NCI-H1417 treated with DMSO at 0.1 percent for 48 hours (cell line): ENCODE measurements at regions not wholly inside any gene's neighbourhood (a gene's known extent, or its start where the extent isn't known, plus 50 kb on each side); places are given as distances from the start of the nearest gene placed in this dataset.
"Not testable (repeated sequence)": the region's sequence is repeated elsewhere in the genome, so short reads cannot be mapped to it uniquely, and the experiment has no call there.

Experiments used
- DNase-seq: peaks from one replicate; lab custom pipeline; 2025; lab: John Stamatoyannopoulos, UW

DNA sequence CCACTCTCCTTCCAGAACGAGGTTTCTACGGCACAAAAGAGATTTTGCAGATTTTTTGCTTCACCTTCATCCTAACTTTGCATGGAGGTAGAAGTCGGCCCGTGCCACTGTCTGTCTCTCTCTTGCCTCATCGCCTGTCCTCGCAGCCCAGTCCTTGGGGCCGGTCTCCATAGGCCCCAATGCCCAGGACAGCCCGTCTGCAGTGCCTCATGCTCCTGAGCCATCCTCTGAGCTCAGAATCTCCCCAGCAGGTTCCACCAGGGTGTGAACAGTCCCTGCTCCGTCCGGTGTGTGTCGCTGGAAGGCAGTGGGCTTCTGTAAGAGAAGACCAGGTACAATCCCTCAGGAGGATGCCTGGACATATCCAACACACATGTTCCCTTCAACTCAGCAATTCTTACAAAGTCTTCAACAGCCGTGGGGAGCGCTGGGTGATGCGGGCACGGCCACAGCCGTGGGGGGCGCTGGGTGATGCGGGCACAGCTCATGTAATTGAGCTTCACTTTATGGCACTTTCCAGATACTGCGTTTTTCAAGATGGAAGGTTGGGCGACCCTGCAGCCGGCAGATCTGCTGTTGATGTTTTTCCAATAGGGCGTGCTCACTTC lies 231.9 kb downstream of the DLL1 start:
- DNase-seq: no peak

GRCh38 chr6:170057961-170058877 lies 232.7 kb downstream of the DLL1 start:
- no peak for DNase-seq

- no peak for DNase-seq
Measured at GRCh38 chr6:170057034-170057734, 233.7 kb downstream of the DLL1 start.

DNA sequence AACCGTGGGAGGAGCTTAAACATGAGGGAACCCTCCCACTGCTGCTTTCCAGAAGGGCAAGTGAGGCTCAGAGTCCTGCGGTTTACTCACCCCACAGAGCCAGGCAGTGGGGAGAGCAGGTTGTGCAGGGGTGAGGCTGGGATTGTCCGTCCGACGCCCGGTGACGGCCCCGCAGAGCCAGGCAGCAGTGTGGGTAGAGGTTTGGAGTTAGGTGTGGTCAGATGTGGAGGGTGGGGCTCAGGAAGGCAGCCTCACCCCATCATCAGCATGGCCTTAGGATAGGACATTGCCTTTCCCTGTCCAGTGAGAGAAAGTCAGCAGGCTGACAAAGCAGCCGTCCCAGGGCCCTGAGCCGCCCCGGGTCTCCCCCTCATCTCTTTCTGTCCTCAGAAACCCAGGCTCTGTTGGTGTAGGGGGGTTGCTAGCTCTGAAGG lies 234.6 kb downstream of the DLL1 start:
- no peak for DNase-seq

DNA sequence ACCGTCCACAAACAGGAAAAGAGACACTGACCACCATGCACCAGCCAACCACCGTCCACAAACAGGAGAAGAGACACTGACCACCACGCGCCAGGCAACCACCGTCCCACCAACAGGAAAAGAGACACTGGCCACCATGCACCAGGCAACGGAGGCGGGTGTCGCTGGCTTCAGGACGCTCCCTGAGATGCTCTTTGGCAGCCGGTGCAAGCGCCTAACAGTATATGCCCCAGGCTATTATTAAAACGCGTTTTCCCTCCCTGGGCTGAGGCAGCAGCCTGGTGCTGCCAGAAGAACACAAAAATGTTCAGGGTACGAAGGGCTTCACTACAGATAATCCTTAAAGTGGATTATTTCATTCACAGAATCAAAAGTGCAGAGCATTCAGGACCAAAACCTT lies 235.1 kb downstream of the DLL1 start:
- not testable (repeated sequence) for DNase-seq

- DNase-seq: no peak
Measured at GRCh38 chr6:170053966-170054661, 236.8 kb downstream of the DLL1 start.

GRCh38 chr6:170052991-170053821 lies 237.7 kb downstream of the DLL1 start:
- DNase-seq: no peak

- DNase-seq: no peak
Measured at GRCh38 chr6:170051229-170052172, 239.4 kb downstream of the DLL1 start.

DNA sequence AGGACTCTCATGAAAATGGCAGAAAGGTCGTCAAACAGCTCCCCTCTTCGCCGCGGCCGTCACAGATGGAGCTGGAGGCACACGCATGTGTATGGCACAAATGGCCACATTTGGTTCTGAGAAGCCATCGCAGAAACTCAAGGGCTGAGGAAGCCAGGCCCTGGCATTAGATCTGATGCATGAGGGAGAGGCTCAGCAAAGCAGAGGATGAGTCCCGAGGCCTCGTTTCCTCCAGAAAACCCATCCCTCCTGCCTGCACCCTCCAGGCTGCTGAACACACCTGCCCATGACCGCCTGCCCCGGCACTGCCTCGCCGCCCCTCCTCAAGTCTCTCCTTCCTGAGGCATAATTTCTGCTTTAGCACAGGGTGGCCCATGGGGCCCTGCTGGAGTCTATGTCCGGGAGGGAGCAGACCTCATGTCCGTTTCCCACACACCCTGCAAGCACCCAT lies 240.3 kb downstream of the DLL1 start:
- DNase-seq: no peak

- no peak for DNase-seq
Measured at GRCh38 chr6:170049641-170050561, 241.0 kb downstream of the DLL1 start.

DNA sequence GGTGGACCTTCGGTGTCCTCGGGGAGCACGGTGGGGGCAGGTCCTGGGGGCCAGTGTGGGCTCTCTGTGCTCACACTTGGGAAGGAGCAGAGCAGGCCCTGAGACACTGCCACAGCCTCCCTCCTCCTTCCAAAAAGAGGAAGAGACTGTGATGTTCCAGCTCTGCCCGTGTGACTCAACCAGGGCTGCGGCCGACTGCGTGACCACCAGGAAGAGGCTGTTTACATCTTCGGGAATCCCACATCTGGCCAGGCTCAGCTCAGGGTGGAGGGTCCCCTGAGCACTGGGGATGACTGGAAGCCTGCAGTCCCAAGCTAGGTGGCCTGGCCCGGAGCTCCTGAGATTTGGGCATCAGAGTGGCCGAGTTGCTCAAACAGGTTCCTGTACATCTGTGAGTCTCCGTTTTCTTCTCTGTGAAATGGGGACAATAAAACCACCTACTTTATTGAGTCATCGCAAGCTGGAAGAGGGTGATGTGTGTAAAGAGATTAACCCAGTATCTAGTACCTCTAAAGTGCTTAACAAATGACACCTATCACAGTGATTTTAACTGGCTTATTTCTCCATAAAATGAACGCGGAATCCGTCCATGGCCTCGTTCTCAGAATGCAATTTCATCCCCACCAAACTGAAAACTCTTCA lies 242.1 kb downstream of the DLL1 start:
- DNase-seq: no peak

- DNase-seq: no peak
Measured at GRCh38 chr6:170047823-170048222, 243.1 kb downstream of the DLL1 start.

DNA sequence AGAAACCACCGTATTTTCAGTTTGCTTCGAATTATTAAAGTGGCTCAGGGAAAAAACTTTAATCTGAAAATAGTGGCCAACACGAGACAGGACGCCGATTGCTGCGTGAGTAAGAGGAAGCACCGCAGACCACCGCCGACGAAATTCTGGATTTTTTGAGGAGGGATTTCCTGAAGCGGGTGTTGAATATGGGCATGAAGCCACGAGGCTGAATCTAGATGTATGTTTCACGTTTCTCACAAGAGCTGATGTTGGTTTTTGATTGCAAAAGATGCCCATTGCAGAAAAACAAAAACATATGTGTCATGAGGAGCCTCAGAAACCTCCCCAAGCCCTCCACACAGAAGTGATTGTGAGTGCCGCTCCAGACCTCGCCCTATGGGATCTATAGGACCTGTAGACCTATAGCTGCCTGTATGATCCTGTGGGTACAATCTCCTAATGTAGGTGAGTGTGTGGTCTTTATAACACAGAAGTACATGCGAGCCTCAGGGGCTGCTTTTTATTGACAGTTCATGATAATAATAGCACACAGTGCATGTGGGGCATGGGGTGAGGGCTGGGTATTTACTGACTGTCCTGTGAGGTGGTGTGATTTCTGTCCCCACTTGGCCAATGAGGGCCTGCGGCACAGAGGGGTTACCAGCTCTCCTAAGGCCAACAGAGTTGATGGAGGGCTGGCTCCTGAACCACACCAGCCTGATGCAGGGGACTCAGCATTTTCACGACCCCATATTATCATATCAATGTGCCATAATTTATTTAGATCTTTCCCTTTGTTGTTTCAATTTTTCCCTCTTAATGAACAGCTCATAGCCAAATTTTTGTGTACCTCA lies 243.9 kb downstream of the DLL1 start:
- DNase-seq: no peak

- no peak for DNase-seq
Measured at GRCh38 chr6:170045981-170046667, 244.8 kb downstream of the DLL1 start.

GRCh38 chr6:170045563-170045960 lies 245.3 kb downstream of the DLL1 start:
- DNase-seq: no peak

DNA sequence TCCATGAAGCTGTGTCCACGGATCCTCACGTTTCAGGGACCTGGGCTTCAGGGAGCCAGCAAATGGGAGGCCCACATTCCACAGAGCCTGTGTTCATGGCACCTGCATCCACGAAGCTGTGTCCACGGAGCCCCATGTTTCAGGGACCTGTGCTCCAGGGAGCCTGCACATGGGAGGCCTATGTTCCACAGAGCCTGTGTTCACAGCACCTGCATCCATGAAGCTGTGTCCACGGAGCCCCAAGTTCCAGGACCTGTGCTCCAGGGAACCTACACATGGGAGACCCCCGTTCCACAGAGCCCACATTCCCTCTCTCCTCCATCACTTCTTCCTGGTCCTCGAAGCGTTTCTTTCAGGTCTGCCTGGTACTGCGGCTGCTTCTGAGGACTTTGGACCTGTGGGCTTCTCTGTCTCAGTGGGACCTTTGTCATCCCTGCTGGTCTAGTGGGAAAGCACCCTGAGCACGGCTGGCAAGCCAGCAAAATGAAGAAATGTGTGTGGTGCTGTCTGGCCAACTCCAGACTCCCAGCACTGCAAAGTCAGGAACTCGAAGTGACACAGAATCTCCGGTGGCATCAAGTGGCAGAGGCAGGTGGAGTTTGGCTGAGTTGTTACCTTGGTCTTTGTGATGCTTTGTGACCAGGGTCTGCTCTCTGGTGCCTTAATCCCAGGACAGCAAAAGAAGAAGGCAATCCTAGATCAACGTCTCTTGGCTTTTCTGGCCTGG lies 245.9 kb downstream of the DLL1 start:
- DNase-seq: no peak
